ENCODE measurements at regions not wholly inside any gene's neighbourhood (a gene's known extent, or its start where the extent isn't known, plus 50 kb on each side); places are given as distances from the start of the nearest gene placed in this dataset.

DNA sequence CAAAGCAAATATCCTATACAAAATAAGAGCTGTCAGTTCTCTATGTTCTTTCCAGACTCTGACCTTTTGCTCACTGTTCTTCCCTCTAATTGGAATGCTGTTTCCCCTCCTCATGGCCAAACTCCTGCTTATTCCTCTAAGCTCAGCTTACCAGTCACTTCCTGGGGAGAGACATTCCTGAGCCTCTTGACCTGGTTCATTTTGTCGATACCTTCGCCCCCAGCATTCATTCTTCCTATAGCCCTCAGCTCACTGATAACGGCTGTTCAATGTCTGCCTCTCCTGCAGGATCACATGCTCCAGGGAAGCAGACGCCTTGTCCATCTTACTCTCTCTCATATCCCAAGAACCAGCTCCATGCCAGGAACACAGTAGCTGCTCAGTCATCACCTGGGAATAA, 431.0 kb downstream of the MED13L start:
- TF ChIP-seq, protein P1, sequence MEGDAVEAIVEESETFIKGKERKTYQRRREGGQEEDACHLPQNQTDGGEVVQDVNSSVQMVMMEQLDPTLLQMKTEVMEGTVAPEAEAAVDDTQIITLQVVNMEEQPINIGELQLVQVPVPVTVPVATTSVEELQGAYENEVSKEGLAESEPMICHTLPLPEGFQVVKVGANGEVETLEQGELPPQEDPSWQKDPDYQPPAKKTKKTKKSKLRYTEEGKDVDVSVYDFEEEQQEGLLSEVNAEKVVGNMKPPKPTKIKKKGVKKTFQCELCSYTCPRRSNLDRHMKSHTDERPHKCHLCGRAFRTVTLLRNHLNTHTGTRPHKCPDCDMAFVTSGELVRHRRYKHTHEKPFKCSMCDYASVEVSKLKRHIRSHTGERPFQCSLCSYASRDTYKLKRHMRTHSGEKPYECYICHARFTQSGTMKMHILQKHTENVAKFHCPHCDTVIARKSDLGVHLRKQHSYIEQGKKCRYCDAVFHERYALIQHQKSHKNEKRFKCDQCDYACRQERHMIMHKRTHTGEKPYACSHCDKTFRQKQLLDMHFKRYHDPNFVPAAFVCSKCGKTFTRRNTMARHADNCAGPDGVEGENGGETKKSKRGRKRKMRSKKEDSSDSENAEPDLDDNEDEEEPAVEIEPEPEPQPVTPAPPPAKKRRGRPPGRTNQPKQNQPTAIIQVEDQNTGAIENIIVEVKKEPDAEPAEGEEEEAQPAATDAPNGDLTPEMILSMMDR (conservative IDR thresholded peaks at IDR 0.05; ENCODE audit: low read length): no peak
- no peak for TF ChIP-seq EZH2phosphoT487 (IDR thresholded peaks at IDR 0.05; ENCODE audit: borderline replicate concordance)

Measured in Loucy (cell line).